A673 (cell line): ENCODE measurements at regions not wholly inside any gene's neighbourhood (a gene's known extent, or its start where the extent isn't known, plus 50 kb on each side); places are given as distances from the start of the nearest gene placed in this dataset.

ENCODE experiments used
- BruUV-seq: library from RNA; stranded (reverse); fragments of 400-500 nt; replicated peaks from 2 replicates; lab custom pipeline; 2021; lab: Mats Ljungman, UMichigan
- CTCF ChIA-PET: fragments of 300-600 bp; sonication (Branson Sonifier 250); formaldehyde crosslinking; loops from one replicate; lab custom pipeline; 2022; ENCODE audit warnings: antibody characterized with exemption; lab: Charles Lee
- POLR2A ChIA-PET: fragments of 300-600 bp; sonication (Branson Sonifier 250); formaldehyde crosslinking; loops from one replicate; lab custom pipeline; 2022; ENCODE audit warnings: antibody characterized with exemption; ENCODE audit not compliant: low non-redundant PET; lab: Charles Lee
- DNase-seq: peaks from one replicate; pipeline ENCODE4 v3.0.0-alpha.2; 2015; ENCODE audit warnings: low spot score
- H3K27ac ChIP-seq: fragments of 200-600 bp; sonication (generic); 2 replicates; pipeline ENCODE4 v1.5.1; 2016; ENCODE audit warnings: mixed run types, low read depth, mild to moderate bottlenecking, mixed read lengths, antibody characterized with exemption, low read length; ENCODE audit not compliant: poor library complexity, severe bottlenecking
- H3K27me3 ChIP-seq: fragments of 200-600 bp; sonication (generic); replicated peaks from 2 replicates; pipeline ENCODE4 v1.6.1; 2017; ENCODE audit warnings: mixed run types, low read depth, mild to moderate bottlenecking, mixed read lengths, antibody characterized with exemption, low read length; ENCODE audit not compliant: insufficient read depth, poor library complexity
- H3K36me3 ChIP-seq: fragments of 200-600 bp; sonication (generic); 2 replicates; pipeline ENCODE4 v1.6.1; 2016; ENCODE audit warnings: mixed run types, mild to moderate bottlenecking, mixed read lengths, antibody characterized with exemption, low read length; ENCODE audit not compliant: insufficient read depth, poor library complexity, severe bottlenecking
- H3K4me1 ChIP-seq: fragments of 200-600 bp; sonication (generic); 2 replicates; pipeline ENCODE4 v1.6.1; 2017; ENCODE audit warnings: mixed run types, mild to moderate bottlenecking, mixed read lengths, antibody characterized with exemption, low read length; ENCODE audit not compliant: insufficient read depth, poor library complexity, severe bottlenecking
- H3K4me3 ChIP-seq: fragments of 200-600 bp; sonication (generic); 2 replicates; pipeline ENCODE4 v1.5.1; 2016; ENCODE audit warnings: low read depth, mixed run types, mild to moderate bottlenecking, mixed read lengths, low read length; ENCODE audit not compliant: poor library complexity, severe bottlenecking
- H3K9me3 ChIP-seq: fragments of 200-600 bp; sonication (generic); 2 replicates; pipeline ENCODE4 v1.6.1; 2016; ENCODE audit warnings: mixed run types, low read depth, mild to moderate bottlenecking, mixed read lengths, antibody characterized with exemption, low read length; ENCODE audit not compliant: poor library complexity, severe bottlenecking
- CTCF ChIP-seq: fragments of 300-800, 200-600 bp; sonication (generic); conservative IDR thresholded peaks from 2 replicates; pipeline ENCODE4 v1.5.1; 2017; ENCODE audit warnings: low read depth, mild to moderate bottlenecking, antibody characterized with exemption, low read length, moderate library complexity, mixed read lengths
- EZH2 ChIP-seq: fragments of 200-600 bp; sonication (generic); IDR thresholded peaks from 2 replicates; pipeline ENCODE4 v1.6.1; 2017; ENCODE audit warnings: borderline replicate concordance, low read depth, mild to moderate bottlenecking, mixed read lengths, antibody characterized with exemption, low read length; ENCODE audit not compliant: poor library complexity, severe bottlenecking
- intact Hi-C: fragments of 100-400 bp; cut with micrococcal nuclease; formaldehyde crosslinking; loops from one replicate; pipeline ENCODE4 v1.10.0; 2022; ENCODE audit not compliant: unreplicated experiment

GRCh38 chr1:181387702-181388101 is 95.6 kb upstream of the CACNA1E start:
- ChIA-PET POLR2A (no interaction called here), CTCF (no interaction called here)
- Histone ChIP-seq H3K4me3 (no peak overlapping the region), H3K4me1 (no peaks in the 10 kb centered on the region), H3K27ac (no peak overlapping the region), H3K36me3 (no peaks in the 10 kb centered on the region), H3K27me3 (peaks cover 14% of the 10 kb centered on the region), H3K9me3 (no peaks in the 10 kb centered on the region)
- TF ChIP-seq CTCF, result no peak
- no peak for TF ChIP-seq EZH2
- DNase-seq, result no peak
- intact Hi-C loops, result no loop called here
- BruUV-seq, result no TSS peak

- H3K4me1 ChIP-seq, result no peaks in the 10 kb centered on the region
- no peak for DNase-seq
- no TSS peak for BruUV-seq
- CTCF ChIA-PET, result no interaction called here
- POLR2A ChIA-PET, result no interaction called here
- no peak overlapping the region for H3K4me3 ChIP-seq
- H3K27ac ChIP-seq, result no peak overlapping the region
- intact Hi-C loops, result no loop called here
- H3K27me3 ChIP-seq, result peaks cover 15% of the 10 kb centered on the region
- no peaks in the 10 kb centered on the region for H3K36me3 ChIP-seq
- no peaks in the 10 kb centered on the region for H3K9me3 ChIP-seq
- no peak for TF ChIP-seq EZH2
- no peak for TF ChIP-seq CTCF
These were observed 92.8 kb upstream of the CACNA1E start for GRCh38 chr1:181390410-181391077.

- H3K27ac ChIP-seq, result no peak overlapping the region
- intact Hi-C loops, result no loop called here
- no peaks in the 10 kb centered on the region for H3K36me3 ChIP-seq
- POLR2A ChIA-PET, result no interaction called here
- H3K4me1 ChIP-seq, result no peaks in the 10 kb centered on the region
- CTCF ChIA-PET, result no interaction called here
- peaks cover 19% of the 10 kb centered on the region for H3K27me3 ChIP-seq
- H3K9me3 ChIP-seq, result no peaks in the 10 kb centered on the region
- no peak for TF ChIP-seq EZH2
- DNase-seq, result peak; percentile 20
- BruUV-seq, result no TSS peak
- no peak overlapping the region for H3K4me3 ChIP-seq
These were observed 91.9 kb upstream of the CACNA1E start for GRCh38 chr1:181391301-181391900.
